ES-I3 (cell line): ENCODE measurements at regions not wholly inside any gene's neighbourhood (a gene's known extent, or its start where the extent isn't known, plus 50 kb on each side); places are given as distances from the start of the nearest gene placed in this dataset.
"Not testable (repeated sequence)": the region's sequence is repeated elsewhere in the genome, so short reads cannot be mapped to it uniquely, and the experiment has no call there.

Experiments used
- H3K36me3 ChIP-seq: 2 replicates; pipeline ENCODE4 v1.6.1; 2013; ENCODE audit warnings: mild to moderate bottlenecking, low read length, control low read depth, moderate library complexity; ENCODE audit not compliant: insufficient read depth
- H3K4me1 ChIP-seq: 2 replicates; pipeline ENCODE4 v1.6.1; 2013; ENCODE audit warnings: mild to moderate bottlenecking, control low read depth, low read length; ENCODE audit not compliant: insufficient read depth
- H3K9ac ChIP-seq: 2 replicates; pipeline ENCODE4 v1.6.1; 2013; ENCODE audit warnings: low read depth, mild to moderate bottlenecking, low read length, moderate library complexity
- H3K9me3 ChIP-seq: 2 replicates; pipeline ENCODE4 v1.6.1; 2013; ENCODE audit warnings: mild to moderate bottlenecking, low read length, moderate library complexity; ENCODE audit not compliant: control insufficient read depth, insufficient read depth

GRCh38 chr12:34401659-34402227 is 379.4 kb downstream of the ALG10 start:
- H3K36me3 ChIP-seq: no peaks in the 10 kb centered on the region
- no peaks in the 10 kb centered on the region for H3K9me3 ChIP-seq
- H3K9ac ChIP-seq: no peak overlapping the region
- no peaks in the 10 kb centered on the region for H3K4me1 ChIP-seq

- Histone ChIP-seq H3K4me1 (no peaks in the 10 kb centered on the region), H3K9ac (no peak overlapping the region), H3K9me3 (no peaks in the 10 kb centered on the region; the same call in 1 of the 2 replicates), H3K36me3 (no peaks in the 10 kb centered on the region)
Measured at GRCh38 chr12:34402228-34402898, 380.1 kb downstream of the ALG10 start.

GRCh38 chr12:34402899-34403705 is 380.8 kb downstream of the ALG10 start:
- Histone ChIP-seq H3K9me3 (no peaks in the 10 kb centered on the region; the same call in 1 of the 2 replicates), H3K9ac (no peak overlapping the region), H3K36me3 (no peaks in the 10 kb centered on the region), H3K4me1 (no peaks in the 10 kb centered on the region)

- H3K36me3 ChIP-seq: no peaks in the 10 kb centered on the region
- no peaks in the 10 kb centered on the region for H3K4me1 ChIP-seq
- H3K9me3 ChIP-seq: no peaks in the 10 kb centered on the region; the same call in 1 of the 2 replicates
- no peak overlapping the region for H3K9ac ChIP-seq
Measured at GRCh38 chr12:34403706-34404376, 381.5 kb downstream of the ALG10 start.

- Histone ChIP-seq H3K4me1 (no peaks in the 10 kb centered on the region), H3K9me3 (no peaks in the 10 kb centered on the region; the same call in 1 of the 2 replicates)
Measured at GRCh38 chr12:34404377-34405285, 382.3 kb downstream of the ALG10 start.

GRCh38 chr12:34405286-34406227 is 383.3 kb downstream of the ALG10 start:
- Histone ChIP-seq H3K9ac (no peak overlapping the region), H3K4me1 (no peaks in the 10 kb centered on the region), H3K36me3 (no peaks in the 10 kb centered on the region), H3K9me3 (no peaks in the 10 kb centered on the region; the same call in 1 of the 2 replicates)

More at GRCh38 chr12:34404377-34405285, 382.3 kb downstream of the ALG10 start:
- H3K36me3 ChIP-seq: no peaks in the 10 kb centered on the region
- no peak overlapping the region for H3K9ac ChIP-seq

- Histone ChIP-seq H3K9ac (no peak overlapping the region), H3K36me3 (no peaks in the 10 kb centered on the region), H3K4me1 (no peaks in the 10 kb centered on the region), H3K9me3 (no peaks in the 10 kb centered on the region; the same call in 1 of the 2 replicates)
Measured at GRCh38 chr12:34406228-34406995, 384.1 kb downstream of the ALG10 start.

- Histone ChIP-seq H3K4me1 (no peaks in the 10 kb centered on the region), H3K9ac (no peak overlapping the region), H3K36me3 (no peaks in the 10 kb centered on the region), H3K9me3 (no peaks in the 10 kb centered on the region; the same call in 1 of the 2 replicates)
Measured at GRCh38 chr12:34406996-34407300, 384.7 kb downstream of the ALG10 start.

- Histone ChIP-seq H3K9ac (no peak overlapping the region), H3K36me3 (no peaks in the 10 kb centered on the region), H3K9me3 (no peaks in the 10 kb centered on the region; the same call in 1 of the 2 replicates), H3K4me1 (no peaks in the 10 kb centered on the region)
Measured at GRCh38 chr12:34407813-34408212, 385.5 kb downstream of the ALG10 start.

- H3K9ac ChIP-seq, H3K36me3 ChIP-seq, H3K9me3 ChIP-seq, H3K4me1 ChIP-seq: not testable (repeated sequence)
Measured at GRCh38 chr12:34431509-34431908, 409.2 kb downstream of the ALG10 start.
